H9 (cell line): ENCODE measurements at regions not wholly inside any gene's neighbourhood (a gene's known extent, or its start where the extent isn't known, plus 50 kb on each side); places are given as distances from the start of the nearest gene placed in this dataset.

Experiments used
- DNase-seq: peaks from one replicate; pipeline ENCODE4 v3.0.0-alpha.2; 2017
- H2AFZ ChIP-seq: one replicate; pipeline ENCODE4 v1.6.1; 2013; ENCODE audit warnings: mild to moderate bottlenecking, low read length, control low read depth, moderate library complexity
- H2AK5ac ChIP-seq: 2 replicates; pipeline ENCODE4 v1.6.1; 2013; ENCODE audit warnings: low read length, control low read depth, mixed read lengths; ENCODE audit not compliant: insufficient read length
- H2BK120ac ChIP-seq: one replicate; pipeline ENCODE4 v1.6.1; 2013; ENCODE audit warnings: low read depth, mild to moderate bottlenecking, low read length, control low read depth, inconsistent platforms; ENCODE audit not compliant: poor library complexity, severe bottlenecking
- H2BK12ac ChIP-seq: 2 replicates; pipeline ENCODE4 v1.6.1; 2013; ENCODE audit warnings: low read length, control low read depth, mixed read lengths, low read depth; ENCODE audit not compliant: insufficient read length
- H2BK15ac ChIP-seq: 2 replicates; pipeline ENCODE4 v1.6.1; 2013; ENCODE audit warnings: low read depth, low read length, control low read depth
- H2BK20ac ChIP-seq: one replicate; pipeline ENCODE4 v1.6.1; 2013; ENCODE audit warnings: low read depth, mild to moderate bottlenecking, low read length, control low read depth, inconsistent platforms; ENCODE audit not compliant: poor library complexity, severe bottlenecking
- H2BK5ac ChIP-seq: 2 replicates; pipeline ENCODE4 v1.6.1; 2013; ENCODE audit warnings: low read length, control low read depth, mixed read lengths; ENCODE audit not compliant: insufficient read length
- H3K14ac ChIP-seq: 2 replicates; pipeline ENCODE4 v1.6.1; 2013; ENCODE audit warnings: low read length, control low read depth; ENCODE audit not compliant: insufficient read depth
- H3K18ac ChIP-seq: 2 replicates; pipeline ENCODE4 v1.6.1; 2013; ENCODE audit warnings: low read depth, mild to moderate bottlenecking, mixed read lengths, low read length, control low read depth; ENCODE audit not compliant: insufficient read length
- H3K23ac ChIP-seq: 2 replicates; pipeline ENCODE4 v1.6.1; 2013; ENCODE audit warnings: low read length, control low read depth, mixed read lengths, low read depth; ENCODE audit not compliant: insufficient read length
- H3K23me2 ChIP-seq: 2 replicates; pipeline ENCODE4 v1.6.1; 2013; ENCODE audit warnings: low read depth, mild to moderate bottlenecking, mixed read lengths, low read length, control low read depth; ENCODE audit not compliant: insufficient read length, poor library complexity, severe bottlenecking
- H3K27ac ChIP-seq: 2 replicates; pipeline ENCODE4 v1.5.1; 2013; ENCODE audit warnings: low read length, control low read depth, mixed read lengths, low read depth; ENCODE audit not compliant: insufficient read length
- H3K27me3 ChIP-seq: 2 replicates; pipeline ENCODE4 v1.6.1; 2013; ENCODE audit warnings: low read length, control low read depth, inconsistent platforms; ENCODE audit not compliant: insufficient read depth
- H3K4ac ChIP-seq: 2 replicates; pipeline ENCODE4 v1.6.1; 2013; ENCODE audit warnings: low read depth, mild to moderate bottlenecking, control low read depth, inconsistent platforms, low read length, moderate library complexity
- H3K4me1 ChIP-seq: 2 replicates; pipeline ENCODE4 v1.6.1; 2013; ENCODE audit warnings: low read length, control low read depth, inconsistent platforms; ENCODE audit not compliant: insufficient read depth
- H3K4me2 ChIP-seq: 2 replicates; pipeline ENCODE4 v1.6.1; 2013; ENCODE audit warnings: low read length, control low read depth, mixed read lengths; ENCODE audit not compliant: insufficient read length, insufficient read depth
- H3K56ac ChIP-seq: 2 replicates; pipeline ENCODE4 v1.6.1; 2013; ENCODE audit warnings: low read depth, mild to moderate bottlenecking, mixed read lengths, low read length, control low read depth; ENCODE audit not compliant: insufficient read length
- H3K79me1 ChIP-seq: 2 replicates; pipeline ENCODE4 v1.6.1; 2013; ENCODE audit warnings: low read depth, mild to moderate bottlenecking, moderate library complexity, low read length, control low read depth, inconsistent platforms; ENCODE audit not compliant: insufficient read depth, poor library complexity, severe bottlenecking
- H3K79me2 ChIP-seq: 2 replicates; pipeline ENCODE4 v1.6.1; 2013; ENCODE audit warnings: low read length, control low read depth, inconsistent platforms; ENCODE audit not compliant: insufficient read depth
- H3K9ac ChIP-seq: 2 replicates; pipeline ENCODE4 v1.6.1; 2013; ENCODE audit warnings: low read length, control low read depth, mixed read lengths; ENCODE audit not compliant: insufficient read length; ENCODE audit errors: extremely low read depth
- H3K9me3 ChIP-seq: one replicate; pipeline ENCODE4 v1.6.1; 2013; ENCODE audit warnings: low read depth, low read length, inconsistent platforms; ENCODE audit not compliant: control insufficient read depth
- H3T11ph ChIP-seq: one replicate; pipeline ENCODE4 v1.6.1; 2013; ENCODE audit warnings: mild to moderate bottlenecking, low read length, control low read depth, inconsistent platforms
- H4K20me1 ChIP-seq: one replicate; pipeline ENCODE4 v1.6.1; 2013; ENCODE audit not compliant: control insufficient read depth, insufficient read length, insufficient read depth
- H4K5ac ChIP-seq: 2 replicates; pipeline ENCODE4 v1.6.1; 2013; ENCODE audit warnings: low read depth, mild to moderate bottlenecking, mixed read lengths, low read length, control low read depth; ENCODE audit not compliant: insufficient read length
- H4K8ac ChIP-seq: replicated peaks from 2 replicates; pipeline ENCODE4 v1.6.1; 2013; ENCODE audit warnings: low read length, control low read depth, mixed read lengths, low read depth; ENCODE audit not compliant: insufficient read length
- H4K91ac ChIP-seq: 2 replicates; pipeline ENCODE4 v1.6.1; 2013; ENCODE audit warnings: low read depth, mild to moderate bottlenecking, moderate library complexity, mixed read lengths, low read length, control low read depth; ENCODE audit not compliant: insufficient read length
- H3K27ac Mint-ChIP-seq, 3 experiments: 2 replicates in 2 of 3; 3 replicates in 1 of 3; pipeline ENCODE4 v1.8.0; 2020 to 2021; ENCODE audit warnings: mixed read lengths in 3 of 3, mild to moderate bottlenecking in 1 of 3, moderate library complexity in 1 of 3
- H3K27me3 Mint-ChIP-seq: 2 replicates; pipeline ENCODE4 v1.8.0; 2021; ENCODE audit warnings: low read depth, mild to moderate bottlenecking, moderate library complexity, mixed read lengths
- H3K36me3 Mint-ChIP-seq, 3 experiments: 2 replicates in 2 of 3; 3 replicates in 1 of 3; pipeline ENCODE4 v1.8.0; 2020 to 2021; ENCODE audit warnings: low read depth in 3 of 3, mixed read lengths in 3 of 3; ENCODE audit not compliant: insufficient read depth in 1 of 3
- H3K4me1 Mint-ChIP-seq, 2 experiments: 2 replicates each; pipeline ENCODE4 v1.8.0; 2020; ENCODE audit warnings: mixed read lengths in 2 of 2
- H3K4me3 Mint-ChIP-seq, 2 experiments: 2 replicates in 1 of 2; 3 replicates in 1 of 2; pipeline ENCODE4 v1.8.0; 2020 to 2021; ENCODE audit warnings: mild to moderate bottlenecking in 2 of 2, mixed read lengths in 2 of 2, moderate library complexity in 1 of 2
- H3K9me3 Mint-ChIP-seq, 2 experiments: 2 replicates in 1 of 2; 3 replicates in 1 of 2; pipeline ENCODE4 v1.8.0; 2020; ENCODE audit warnings: mild to moderate bottlenecking in 2 of 2, mixed read lengths in 2 of 2, moderate library complexity in 1 of 2
- CTCF ChIP-seq: fragments of 200-600 bp; sonication (generic); conservative IDR thresholded peaks from 3 replicates; pipeline ENCODE4 v1.8.0; 2021; ENCODE audit warnings: antibody characterized with exemption, mild to moderate bottlenecking

GRCh38 chr5:163608621-163609020, 103.2 kb downstream of the MAT2B start:
- TF ChIP-seq CTCF: no peak

More at GRCh38 chr5:163608621-163609020, 103.2 kb downstream of the MAT2B start:
- Mint-ChIP-seq H3K27me3 (no peaks in the 10 kb centered on the region; the same call in 1 of the 2 replicates), H3K9me3 (no peaks in the 10 kb centered on the region; a peak in 1 of 5 replicates), H3K36me3 (no peaks in the 10 kb centered on the region), H3K4me3 (no peak overlapping the region), H3K4me1 (no peaks in the 10 kb centered on the region), H3K27ac (no peak overlapping the region; a peak in 1 of 7 replicates)
- Histone ChIP-seq H3T11ph (no peak overlapping the region), H2AFZ (no peak overlapping the region), H3K27ac (no peak overlapping the region), H3K9me3 (no peaks in the 10 kb centered on the region), H2BK20ac (no peak overlapping the region), H4K5ac (no peak overlapping the region), H3K79me2 (no peaks in the 10 kb centered on the region), H4K8ac (no peak overlapping the region), H3K56ac (no peak overlapping the region), H3K23ac (no peak overlapping the region), H2AK5ac (no peak overlapping the region), H2BK5ac (no peak overlapping the region), H3K23me2 (no peaks in the 10 kb centered on the region), H4K91ac (no peak overlapping the region), H3K27me3 (no peaks in the 10 kb centered on the region), H3K4ac (no peak overlapping the region), H3K4me2 (no peak overlapping the region), H3K18ac (no peak overlapping the region), H3K14ac (no peak overlapping the region), H2BK12ac (no peak overlapping the region), H4K20me1 (no peaks in the 10 kb centered on the region), H2BK120ac (no peak overlapping the region), H3K79me1 (no peaks in the 10 kb centered on the region), H3K9ac (no peak overlapping the region), H2BK15ac (no peak overlapping the region), H3K4me1 (no peaks in the 10 kb centered on the region)
- no peak for DNase-seq
